Type B pancreatic cell (in vitro differentiated cells): ENCODE measurements at regions not wholly inside any gene's neighbourhood (a gene's known extent, or its start where the extent isn't known, plus 50 kb on each side); places are given as distances from the start of the nearest gene placed in this dataset.

Source experiments
- DNase-seq: peaks from one replicate; pipeline ENCODE4 v3.0.0; 2021; ENCODE audit warnings: mixed read lengths; ENCODE audit not compliant: unreplicated experiment; ENCODE audit errors: extremely low spot score
- H3K27ac Mint-ChIP-seq: 2 replicates; pipeline ENCODE4 v1.8.0; 2021; ENCODE audit warnings: mild to moderate bottlenecking, mixed read lengths
- H3K27me3 Mint-ChIP-seq: 2 replicates; pipeline ENCODE4 v1.8.0; 2021; ENCODE audit warnings: mixed read lengths
- H3K36me3 Mint-ChIP-seq: 2 replicates; pipeline ENCODE4 v1.8.0; 2021; ENCODE audit warnings: mixed read lengths
- H3K4me1 Mint-ChIP-seq: one replicate; pipeline ENCODE4 v1.8.0; 2021; ENCODE audit warnings: mixed read lengths; ENCODE audit not compliant: unreplicated experiment
- H3K4me3 Mint-ChIP-seq: 2 replicates; pipeline ENCODE4 v1.8.0; 2021; ENCODE audit warnings: mild to moderate bottlenecking, mixed read lengths
- H3K9me3 Mint-ChIP-seq: 2 replicates; pipeline ENCODE4 v1.8.0; 2021; ENCODE audit warnings: mixed read lengths
- CTCF ChIP-seq: fragments of 200-600 bp; sonication (generic); conservative IDR thresholded peaks from 2 replicates; pipeline ENCODE4 v1.5.0; 2021; ENCODE audit warnings: antibody characterized with exemption, mild to moderate bottlenecking

GRCh38 chr1:234927312-234927970, 201.2 kb downstream of the TOMM20 start:
- TF ChIP-seq CTCF: no peak

GRCh38 chr1:234926559-234927311, 201.9 kb downstream of the TOMM20 start:
- Mint-ChIP-seq H3K27ac (peak overlapping the region; percentile 86), H3K4me1 (peaks cover 33% of the 10 kb centered on the region), H3K36me3 (no peaks in the 10 kb centered on the region), H3K4me3 (peak overlapping the region; percentile 65), H3K27me3 (no peaks in the 10 kb centered on the region), H3K9me3 (no peaks in the 10 kb centered on the region)
- TF ChIP-seq CTCF: no peak
- DNase-seq: peak; percentile 55

More at GRCh38 chr1:234927312-234927970, 201.2 kb downstream of the TOMM20 start:
- Mint-ChIP-seq H3K4me3 (peak overlapping the region; percentile 19), H3K9me3 (no peaks in the 10 kb centered on the region), H3K4me1 (peaks cover 37% of the 10 kb centered on the region), H3K27ac (no peak overlapping the region), H3K27me3 (no peaks in the 10 kb centered on the region), H3K36me3 (no peaks in the 10 kb centered on the region)
- DNase-seq: no peak

- no peak for TF ChIP-seq CTCF
- H3K4me3 Mint-ChIP-seq: peak overlapping the region; percentile 65
- H3K4me1 Mint-ChIP-seq: peaks cover 33% of the 10 kb centered on the region
- peak overlapping the region; percentile 86 for H3K27ac Mint-ChIP-seq
- DNase-seq: no peak
- no peaks in the 10 kb centered on the region for H3K36me3 Mint-ChIP-seq
- H3K9me3 Mint-ChIP-seq: no peaks in the 10 kb centered on the region
- H3K27me3 Mint-ChIP-seq: no peaks in the 10 kb centered on the region
Observed at GRCh38 chr1:234926264-234926558, 202.4 kb downstream of the TOMM20 start.

GRCh38 chr1:234925440-234926263, 203.0 kb downstream of the TOMM20 start:
- peaks cover 33% of the 10 kb centered on the region for H3K4me1 Mint-ChIP-seq
- DNase-seq: no peak

More at GRCh38 chr1:234925440-234926263, 203.0 kb downstream of the TOMM20 start:
- Mint-ChIP-seq H3K27me3 (no peaks in the 10 kb centered on the region), H3K4me3 (peak overlapping the region; percentile 65), H3K9me3 (no peaks in the 10 kb centered on the region), H3K27ac (peak overlapping the region; percentile 86), H3K36me3 (no peaks in the 10 kb centered on the region)
- TF ChIP-seq CTCF: no peak
